ENCODE measurements at regions not wholly inside any gene's neighbourhood (a gene's known extent, or its start where the extent isn't known, plus 50 kb on each side); places are given as distances from the start of the nearest gene placed in this dataset.

GRCh38 chr2:8033546-8034096 lies 648.2 kb upstream of the ID2 start:
- Histone ChIP-seq H3K9ac (ENCODE audit: low read depth, low read length) (no peak overlapping the region), H3K36me3 (ENCODE audit: insufficient read depth, low read length) (no peaks in the 10 kb centered on the region), H3K4me1 (ENCODE audit: control insufficient read depth, insufficient read depth, low read length) (no peaks in the 10 kb centered on the region), H3K27me3 (ENCODE audit: control insufficient read depth, insufficient read depth, low read length) (peaks cover 2% of the 10 kb centered on the region), H3K4me3 (ENCODE audit: low read length) (no peak overlapping the region), H3K9me3 (replicated peaks; ENCODE audit: low read length) (no peaks in the 10 kb centered on the region), H3K4me2 (ENCODE audit: low read length) (no peak overlapping the region)

DNA sequence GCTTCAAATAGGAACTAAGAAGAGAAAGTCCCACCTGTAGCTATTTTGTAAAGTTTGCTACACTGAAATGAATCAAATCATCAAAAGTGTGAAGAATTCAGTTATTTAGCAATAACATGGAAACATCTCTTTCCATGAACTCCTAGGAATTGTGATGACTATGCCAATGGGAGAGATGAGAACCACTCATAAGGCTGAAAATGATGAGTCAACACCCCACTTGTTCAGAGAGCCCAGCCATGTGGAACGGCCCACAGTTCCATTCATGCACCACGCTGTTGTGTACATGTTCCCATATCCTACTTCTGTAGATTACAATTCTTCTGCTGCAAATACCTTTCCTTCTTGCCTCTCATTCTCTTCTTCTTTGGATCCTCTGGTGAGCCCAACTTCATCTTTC lies 645.5 kb upstream of the ID2 start:
- no peak overlapping the region for H3K4me3 ChIP-seq (ENCODE audit: low read length)
- H3K4me2 ChIP-seq (ENCODE audit: low read length) = no peak overlapping the region
- no peaks in the 10 kb centered on the region for H3K36me3 ChIP-seq (ENCODE audit: insufficient read depth, low read length)
- H3K9ac ChIP-seq (ENCODE audit: low read depth, low read length) = no peak overlapping the region
- H3K9me3 ChIP-seq (replicated peaks; ENCODE audit: low read length) = no peaks in the 10 kb centered on the region
- no peaks in the 10 kb centered on the region for H3K4me1 ChIP-seq (ENCODE audit: control insufficient read depth, insufficient read depth, low read length)
- H3K27me3 ChIP-seq (ENCODE audit: control insufficient read depth, insufficient read depth, low read length) = peaks cover 2% of the 10 kb centered on the region

GRCh38 chr2:8039732-8040131 lies 642.1 kb upstream of the ID2 start:
- no peak overlapping the region for H3K4me2 ChIP-seq (ENCODE audit: low read length)
- H3K9me3 ChIP-seq (replicated peaks; ENCODE audit: low read length) = no peaks in the 10 kb centered on the region
- H3K9ac ChIP-seq (ENCODE audit: low read depth, low read length) = no peak overlapping the region
- H3K27me3 ChIP-seq (ENCODE audit: control insufficient read depth, insufficient read depth, low read length) = peaks cover 7% of the 10 kb centered on the region
- no peak overlapping the region for H3K4me3 ChIP-seq (ENCODE audit: low read length)
- no peaks in the 10 kb centered on the region for H3K36me3 ChIP-seq (ENCODE audit: insufficient read depth, low read length)
- no peaks in the 10 kb centered on the region for H3K4me1 ChIP-seq (ENCODE audit: control insufficient read depth, insufficient read depth, low read length)

GRCh38 chr2:8043295-8043694 lies 638.6 kb upstream of the ID2 start:
- Histone ChIP-seq H3K4me2 (ENCODE audit: low read length) (no peak overlapping the region), H3K27me3 (ENCODE audit: control insufficient read depth, insufficient read depth, low read length) (peaks cover 9% of the 10 kb centered on the region), H3K9me3 (replicated peaks; ENCODE audit: low read length) (no peaks in the 10 kb centered on the region), H3K36me3 (ENCODE audit: insufficient read depth, low read length) (no peaks in the 10 kb centered on the region), H3K9ac (ENCODE audit: low read depth, low read length) (no peak overlapping the region), H3K4me3 (ENCODE audit: low read length) (no peak overlapping the region), H3K4me1 (ENCODE audit: control insufficient read depth, insufficient read depth, low read length) (no peaks in the 10 kb centered on the region)

DNA sequence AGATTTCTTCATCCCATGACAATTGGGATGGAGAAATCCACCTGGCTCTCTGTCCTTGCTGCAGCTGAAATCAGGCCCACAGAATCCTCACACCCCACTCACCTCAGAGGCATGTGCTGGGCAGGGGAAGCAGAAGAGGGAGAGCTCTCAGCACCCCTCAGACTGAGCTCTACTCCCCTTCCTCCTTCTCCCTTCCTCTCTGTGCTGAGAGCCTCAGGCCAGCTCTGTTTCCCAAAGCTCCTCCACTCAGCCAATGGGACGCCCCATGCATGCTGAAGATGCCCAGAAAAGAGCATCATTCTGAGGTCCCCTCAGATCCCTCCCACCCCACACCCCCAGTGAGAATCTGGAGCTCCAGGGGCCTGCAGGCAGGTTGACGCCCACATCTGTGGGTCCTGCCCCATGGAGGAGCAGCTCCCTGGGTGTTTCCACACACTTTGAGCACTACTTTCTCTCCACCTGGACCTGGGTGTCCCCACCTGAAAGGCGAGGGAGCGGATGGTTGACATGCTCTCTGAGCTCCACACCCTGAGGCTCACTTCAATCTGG lies 637.7 kb upstream of the ID2 start:
- H3K4me1 ChIP-seq (ENCODE audit: control insufficient read depth, insufficient read depth, low read length) = no peaks in the 10 kb centered on the region
- no peaks in the 10 kb centered on the region for H3K9me3 ChIP-seq (replicated peaks; ENCODE audit: low read length)
- H3K4me3 ChIP-seq (ENCODE audit: low read length) = no peak overlapping the region
- no peaks in the 10 kb centered on the region for H3K36me3 ChIP-seq (ENCODE audit: insufficient read depth, low read length)
- no peak overlapping the region for H3K9ac ChIP-seq (ENCODE audit: low read depth, low read length)
- H3K4me2 ChIP-seq (ENCODE audit: low read length) = no peak overlapping the region
- H3K27me3 ChIP-seq (ENCODE audit: control insufficient read depth, insufficient read depth, low read length) = peaks cover 9% of the 10 kb centered on the region

DNA sequence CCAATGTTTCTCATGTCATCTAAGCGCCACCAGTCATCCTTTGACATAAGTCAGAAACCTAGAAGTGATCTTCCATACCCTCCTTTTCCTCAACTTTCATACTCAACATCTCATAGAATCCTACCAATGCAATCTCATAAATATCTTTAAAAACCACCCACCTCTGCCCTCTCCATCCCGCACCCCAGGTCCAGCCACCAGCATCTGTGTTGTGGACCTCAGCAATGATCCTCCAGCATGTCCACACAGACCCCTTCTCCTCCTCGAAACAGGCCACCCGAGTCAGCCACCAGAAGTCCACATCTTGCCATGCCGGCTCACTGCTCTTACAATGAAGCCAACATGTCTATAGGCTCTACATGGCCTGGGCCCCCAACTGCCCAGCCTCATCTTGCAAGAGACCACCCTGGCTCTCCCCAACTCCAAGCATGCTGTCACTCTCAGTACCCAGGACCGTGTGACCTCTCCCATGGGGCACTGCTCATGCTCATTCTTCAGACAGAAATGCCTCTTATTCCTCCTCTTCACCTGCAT lies 636.7 kb upstream of the ID2 start:
- Histone ChIP-seq H3K27me3 (ENCODE audit: control insufficient read depth, insufficient read depth, low read length) (peaks cover 9% of the 10 kb centered on the region), H3K9ac (ENCODE audit: low read depth, low read length) (no peak overlapping the region), H3K4me2 (ENCODE audit: low read length) (no peak overlapping the region), H3K4me1 (ENCODE audit: control insufficient read depth, insufficient read depth, low read length) (no peaks in the 10 kb centered on the region), H3K9me3 (replicated peaks; ENCODE audit: low read length) (no peaks in the 10 kb centered on the region), H3K4me3 (ENCODE audit: low read length) (no peak overlapping the region), H3K36me3 (ENCODE audit: insufficient read depth, low read length) (no peaks in the 10 kb centered on the region)

- Histone ChIP-seq H3K27me3 (ENCODE audit: control insufficient read depth, insufficient read depth, low read length) (peaks cover 9% of the 10 kb centered on the region), H3K4me3 (ENCODE audit: low read length) (no peak overlapping the region), H3K36me3 (ENCODE audit: insufficient read depth, low read length) (no peaks in the 10 kb centered on the region), H3K4me2 (ENCODE audit: low read length) (no peak overlapping the region), H3K9me3 (replicated peaks; ENCODE audit: low read length) (no peaks in the 10 kb centered on the region), H3K9ac (ENCODE audit: low read depth, low read length) (no peak overlapping the region), H3K4me1 (ENCODE audit: control insufficient read depth, insufficient read depth, low read length) (no peaks in the 10 kb centered on the region)
These were observed 635.0 kb upstream of the ID2 start for GRCh38 chr2:8046849-8047248.

GRCh38 chr2:8049176-8049575 lies 632.7 kb upstream of the ID2 start:
- Histone ChIP-seq H3K4me1 (ENCODE audit: control insufficient read depth, insufficient read depth, low read length) (no peaks in the 10 kb centered on the region), H3K4me2 (ENCODE audit: low read length) (no peak overlapping the region), H3K9me3 (replicated peaks; ENCODE audit: low read length) (no peaks in the 10 kb centered on the region), H3K9ac (ENCODE audit: low read depth, low read length) (no peak overlapping the region), H3K36me3 (ENCODE audit: insufficient read depth, low read length) (no peaks in the 10 kb centered on the region), H3K4me3 (ENCODE audit: low read length) (no peak overlapping the region), H3K27me3 (ENCODE audit: control insufficient read depth, insufficient read depth, low read length) (peaks cover 4% of the 10 kb centered on the region)

DNA sequence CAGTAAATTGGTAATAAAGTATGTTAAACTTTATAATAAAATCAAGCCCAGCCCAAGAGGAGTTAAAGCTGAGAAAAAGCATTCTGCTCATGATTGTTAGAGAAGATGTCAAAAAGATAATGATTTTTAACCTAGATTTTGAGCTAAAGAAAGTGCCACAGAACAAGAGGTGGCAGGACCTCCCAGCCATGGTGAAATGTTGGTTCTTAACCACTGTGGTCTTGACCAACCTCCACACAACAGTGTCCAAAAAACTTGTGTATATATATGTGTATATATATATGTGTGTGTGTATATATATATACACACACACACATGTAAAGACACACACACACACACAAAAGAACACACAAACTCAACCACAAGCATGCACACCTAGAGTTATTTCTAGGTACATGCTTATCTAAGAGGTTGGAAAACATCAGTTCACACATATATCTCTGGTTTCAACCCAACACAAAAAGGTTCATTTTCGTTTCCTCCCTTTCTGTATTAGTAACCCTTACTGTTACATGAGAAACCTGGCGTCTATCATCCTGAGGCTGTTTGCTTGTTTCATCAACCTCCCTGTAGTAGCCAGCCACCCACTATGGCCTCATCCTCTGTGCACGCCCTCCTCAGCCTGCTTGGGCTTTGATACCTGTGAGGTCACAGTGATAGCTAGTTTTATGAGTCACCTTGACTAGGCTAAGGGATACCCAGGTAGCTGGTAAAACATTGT lies 631.8 kb upstream of the ID2 start:
- H3K9me3 ChIP-seq (replicated peaks; ENCODE audit: low read length) = no peaks in the 10 kb centered on the region
- H3K36me3 ChIP-seq (ENCODE audit: insufficient read depth, low read length) = no peaks in the 10 kb centered on the region
- H3K27me3 ChIP-seq (ENCODE audit: control insufficient read depth, insufficient read depth, low read length) = peaks cover 4% of the 10 kb centered on the region
- no peak overlapping the region for H3K4me2 ChIP-seq (ENCODE audit: low read length)
- H3K9ac ChIP-seq (ENCODE audit: low read depth, low read length) = no peak overlapping the region
- H3K4me3 ChIP-seq (ENCODE audit: low read length) = no peak overlapping the region
- H3K4me1 ChIP-seq (ENCODE audit: control insufficient read depth, insufficient read depth, low read length) = no peaks in the 10 kb centered on the region

DNA sequence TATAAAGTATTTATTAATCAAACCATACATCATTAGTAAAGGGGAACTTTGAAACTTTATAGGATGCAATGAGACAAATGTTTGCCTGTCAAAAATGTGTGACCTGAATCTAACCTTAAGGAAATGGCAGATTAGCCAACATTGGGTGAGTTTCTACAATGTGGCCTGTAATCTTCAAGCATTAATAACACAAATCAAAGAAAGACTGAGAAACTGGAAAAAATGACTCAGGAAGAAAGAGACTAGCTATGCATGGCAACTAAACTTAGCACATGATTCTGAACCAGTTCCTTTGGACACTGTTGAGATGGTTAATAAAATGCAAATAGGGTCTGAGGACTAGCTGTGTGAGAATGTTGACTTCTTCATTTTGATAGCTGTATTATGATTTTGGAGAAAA lies 628.6 kb upstream of the ID2 start:
- Histone ChIP-seq H3K4me3 (ENCODE audit: low read length) (no peak overlapping the region), H3K36me3 (ENCODE audit: insufficient read depth, low read length) (no peaks in the 10 kb centered on the region), H3K9ac (ENCODE audit: low read depth, low read length) (no peak overlapping the region), H3K27me3 (ENCODE audit: control insufficient read depth, insufficient read depth, low read length) (no peaks in the 10 kb centered on the region), H3K4me2 (ENCODE audit: low read length) (no peak overlapping the region), H3K9me3 (replicated peaks; ENCODE audit: low read length) (no peaks in the 10 kb centered on the region), H3K4me1 (ENCODE audit: control insufficient read depth, insufficient read depth, low read length) (no peaks in the 10 kb centered on the region)

GRCh38 chr2:8054070-8054469 lies 627.8 kb upstream of the ID2 start:
- Histone ChIP-seq H3K36me3 (ENCODE audit: insufficient read depth, low read length) (no peaks in the 10 kb centered on the region), H3K4me3 (ENCODE audit: low read length) (no peak overlapping the region), H3K4me1 (ENCODE audit: control insufficient read depth, insufficient read depth, low read length) (no peaks in the 10 kb centered on the region), H3K4me2 (ENCODE audit: low read length) (no peak overlapping the region), H3K9me3 (replicated peaks; ENCODE audit: low read length) (no peaks in the 10 kb centered on the region), H3K27me3 (ENCODE audit: control insufficient read depth, insufficient read depth, low read length) (no peaks in the 10 kb centered on the region), H3K9ac (ENCODE audit: low read depth, low read length) (no peak overlapping the region)

- Histone ChIP-seq H3K4me1 (ENCODE audit: control insufficient read depth, insufficient read depth, low read length) (no peaks in the 10 kb centered on the region), H3K9me3 (replicated peaks; ENCODE audit: low read length) (no peaks in the 10 kb centered on the region), H3K4me2 (ENCODE audit: low read length) (no peak overlapping the region), H3K27me3 (ENCODE audit: control insufficient read depth, insufficient read depth, low read length) (no peaks in the 10 kb centered on the region), H3K36me3 (ENCODE audit: insufficient read depth, low read length) (no peaks in the 10 kb centered on the region), H3K9ac (ENCODE audit: low read depth, low read length) (no peak overlapping the region), H3K4me3 (ENCODE audit: low read length) (no peak overlapping the region)
These were observed 623.2 kb upstream of the ID2 start for GRCh38 chr2:8058652-8059051.

Measured in skeletal muscle satellite cell (primary cell).